Panc1 (cell line): ENCODE measurements at regions not wholly inside any gene's neighbourhood (a gene's known extent, or its start where the extent isn't known, plus 50 kb on each side); places are given as distances from the start of the nearest gene placed in this dataset.

Source experiments
- ATAC-seq: fragments of 200-7000 bp; cut with Tn5 transposase; 2 replicates; pipeline ENCODE4 v1.9.1; 2020; ENCODE audit warnings: mild to moderate bottlenecking, moderate library complexity
- BruUV-seq: library from RNA; stranded (reverse); fragments of 400-500 nt; replicated peaks from 2 replicates; lab custom pipeline; 2021; lab: Mats Ljungman, UMichigan
- CTCF ChIA-PET: fragments of 300-600 bp; sonication (Branson Sonifier 250); formaldehyde crosslinking; loops from one replicate; lab custom pipeline; 2022; ENCODE audit warnings: antibody characterized with exemption; lab: Charles Lee
- POLR2A ChIA-PET: fragments of 300-600 bp; sonication (Branson Sonifier 250); formaldehyde crosslinking; loops from one replicate; lab custom pipeline; 2022; ENCODE audit warnings: antibody characterized with exemption; lab: Charles Lee
- DNase-seq: peaks from one replicate; pipeline ENCODE4 v3.0.0-alpha.2; 2010; ENCODE audit warnings: low read depth, low spot score
- H3K27ac ChIP-seq: 2 replicates; pipeline ENCODE4 v1.5.1; 2011; ENCODE audit warnings: mild to moderate bottlenecking, low read length, inconsistent platforms
- H3K27me3 ChIP-seq: fragments of 200-500 bp; sonication (Bioruptor generic); 2 replicates; pipeline ENCODE4 v1.6.0; 2014; ENCODE audit warnings: low read length, inconsistent platforms; ENCODE audit not compliant: control insufficient read depth, insufficient read depth
- H3K36me3 ChIP-seq: fragments of 200-500 bp; sonication (Bioruptor generic); 2 replicates; pipeline ENCODE4 v1.5.1; 2014; ENCODE audit warnings: inconsistent platforms, mild to moderate bottlenecking, low read length, moderate library complexity; ENCODE audit not compliant: control insufficient read depth, insufficient read depth
- H3K4me1 ChIP-seq: 2 replicates; pipeline ENCODE4 v1.5.1; 2011; ENCODE audit warnings: inconsistent platforms, mild to moderate bottlenecking, low read length, moderate library complexity; ENCODE audit not compliant: control insufficient read depth, insufficient read depth
- H3K4me3 ChIP-seq, 2 experiments: 2 replicates each; pipeline ENCODE4 v1.5.1; 2011 to 2012; ENCODE audit warnings: low read depth in 2 of 2, low read length in 2 of 2, mild to moderate bottlenecking in 2 of 2, inconsistent platforms in 1 of 2, moderate library complexity in 1 of 2
- H3K9me3 ChIP-seq: fragments of 200-500 bp; sonication (Bioruptor generic); 2 replicates; pipeline ENCODE4 v1.5.1; 2014; ENCODE audit warnings: low read depth, mild to moderate bottlenecking, inconsistent platforms, low read length, moderate library complexity; ENCODE audit not compliant: control insufficient read depth, insufficient read depth
- CTCF ChIP-seq: fragments of 450-650 bp; IDR thresholded peaks from 2 replicates; pipeline ENCODE4 v1.5.1; 2017; ENCODE audit warnings: mild to moderate bottlenecking
- POLR2AphosphoS5 ChIP-seq: IDR thresholded peaks from 2 replicates; pipeline ENCODE4 v1.6.1; 2012; ENCODE audit warnings: mild to moderate bottlenecking, low read depth, low read length, moderate library complexity
- REST ChIP-seq, 2 experiments: IDR thresholded peaks; 2 replicates each; pipeline ENCODE4 v1.6.1; 2011 to 2012; ENCODE audit warnings: low read depth in 2 of 2, control low read depth in 1 of 2, low read length in 1 of 2, mild to moderate bottlenecking in 1 of 2, moderate library complexity in 1 of 2; ENCODE audit not compliant: insufficient read depth in 1 of 2
- SIN3A ChIP-seq: IDR thresholded peaks from 2 replicates; pipeline ENCODE4 v1.6.1; 2012; ENCODE audit warnings: low read depth, mild to moderate bottlenecking, low read length, moderate library complexity, borderline replicate concordance; ENCODE audit not compliant: insufficient read depth
- TCF7L2 ChIP-seq: IDR thresholded peaks from 2 replicates; pipeline ENCODE4 v1.6.1; 2011; ENCODE audit warnings: mild to moderate bottlenecking, low read depth, low read length, inconsistent platforms
- in situ Hi-C: cut with HindIII; loops from 2 replicates; pipeline ENCODE4 v1.10.0; 2016; ENCODE audit warnings: low sequenced_read_pairs, low pct_unique_long_range_greater_than_20kb
- intact Hi-C: fragments of 100-400 bp; cut with micrococcal nuclease; formaldehyde crosslinking; loops from one replicate; pipeline ENCODE4 v1.10.0; 2022; ENCODE audit not compliant: unreplicated experiment

GRCh38 chr19:5269279-5269678, 71.3 kb downstream of the PTPRS start:
- Histone ChIP-seq H3K27me3 (no peaks in the 10 kb centered on the region), H3K9me3 (no peaks in the 10 kb centered on the region), H3K4me3 (no peak overlapping the region), H3K36me3 (no peaks in the 10 kb centered on the region), H3K4me1 (no peaks in the 10 kb centered on the region), H3K27ac (no peak overlapping the region)
- ChIA-PET POLR2A (no interaction called here), CTCF (no interaction called here)
- intact Hi-C loops (no loop called here), in situ Hi-C loops (no loop called here)
- TF ChIP-seq TCF7L2, result no peak
- TF ChIP-seq POLR2AphosphoS5, result no peak
- TF ChIP-seq CTCF, result no peak
- TF ChIP-seq REST (IDR thresholded peaks at IDR 0.05; ENCODE audit: insufficient read depth in 1 of 2, low read depth in 2 of 2, low read length in 1 of 2), result no peak
- no peak for TF ChIP-seq SIN3A
- BruUV-seq, result no TSS peak
- no peak for ATAC-seq
- DNase-seq, result no peak

- no peak for DNase-seq
- ATAC-seq, result no peak
- no peaks in the 10 kb centered on the region for H3K36me3 ChIP-seq
- H3K4me3 ChIP-seq, result no peak overlapping the region
- intact Hi-C loops, result no loop called here
- no peaks in the 10 kb centered on the region for H3K4me1 ChIP-seq
- ChIA-PET POLR2A (no interaction called here), CTCF (no interaction called here)
- in situ Hi-C loops, result no loop called here
- no peaks in the 10 kb centered on the region for H3K27me3 ChIP-seq
- no TSS peak for BruUV-seq
- TF ChIP-seq CTCF, result no peak
- no peak for TF ChIP-seq REST (IDR thresholded peaks at IDR 0.05; ENCODE audit: insufficient read depth in 1 of 2, low read depth in 2 of 2, low read length in 1 of 2)
- no peak for TF ChIP-seq TCF7L2
- TF ChIP-seq SIN3A, result no peak
- TF ChIP-seq POLR2AphosphoS5, result no peak
- no peak overlapping the region for H3K27ac ChIP-seq
- H3K9me3 ChIP-seq, result no peaks in the 10 kb centered on the region
These were observed 71.8 kb downstream of the PTPRS start for GRCh38 chr19:5268801-5269200.
